ENCODE measurements at regions not wholly inside any gene's neighbourhood (a gene's known extent, or its start where the extent isn't known, plus 50 kb on each side); places are given as distances from the start of the nearest gene placed in this dataset.

- Mint-ChIP-seq H3K27me3 (ENCODE audit: low read depth) (peaks cover 8% of the 10 kb centered on the region), H3K27ac (no peak overlapping the region), H3K9me3 (no peaks in the 10 kb centered on the region), H3K4me3 (no peak overlapping the region), H3K36me3 (ENCODE audit: low read depth) (no peaks in the 10 kb centered on the region), H3K4me1 (no peaks in the 10 kb centered on the region)
- TF ChIP-seq, protein P1, sequence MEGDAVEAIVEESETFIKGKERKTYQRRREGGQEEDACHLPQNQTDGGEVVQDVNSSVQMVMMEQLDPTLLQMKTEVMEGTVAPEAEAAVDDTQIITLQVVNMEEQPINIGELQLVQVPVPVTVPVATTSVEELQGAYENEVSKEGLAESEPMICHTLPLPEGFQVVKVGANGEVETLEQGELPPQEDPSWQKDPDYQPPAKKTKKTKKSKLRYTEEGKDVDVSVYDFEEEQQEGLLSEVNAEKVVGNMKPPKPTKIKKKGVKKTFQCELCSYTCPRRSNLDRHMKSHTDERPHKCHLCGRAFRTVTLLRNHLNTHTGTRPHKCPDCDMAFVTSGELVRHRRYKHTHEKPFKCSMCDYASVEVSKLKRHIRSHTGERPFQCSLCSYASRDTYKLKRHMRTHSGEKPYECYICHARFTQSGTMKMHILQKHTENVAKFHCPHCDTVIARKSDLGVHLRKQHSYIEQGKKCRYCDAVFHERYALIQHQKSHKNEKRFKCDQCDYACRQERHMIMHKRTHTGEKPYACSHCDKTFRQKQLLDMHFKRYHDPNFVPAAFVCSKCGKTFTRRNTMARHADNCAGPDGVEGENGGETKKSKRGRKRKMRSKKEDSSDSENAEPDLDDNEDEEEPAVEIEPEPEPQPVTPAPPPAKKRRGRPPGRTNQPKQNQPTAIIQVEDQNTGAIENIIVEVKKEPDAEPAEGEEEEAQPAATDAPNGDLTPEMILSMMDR (IDR thresholded peaks at IDR 0.05; ENCODE audit: unreplicated experiment in 3 of 3) = no peak
Measured at GRCh38 chr10:124346831-124347230, 71.9 kb downstream of the OAT start.

GRCh38 chr10:124345521-124345920 lies 73.2 kb downstream of the OAT start:
- no peaks in the 10 kb centered on the region for H3K9me3 Mint-ChIP-seq

DNA sequence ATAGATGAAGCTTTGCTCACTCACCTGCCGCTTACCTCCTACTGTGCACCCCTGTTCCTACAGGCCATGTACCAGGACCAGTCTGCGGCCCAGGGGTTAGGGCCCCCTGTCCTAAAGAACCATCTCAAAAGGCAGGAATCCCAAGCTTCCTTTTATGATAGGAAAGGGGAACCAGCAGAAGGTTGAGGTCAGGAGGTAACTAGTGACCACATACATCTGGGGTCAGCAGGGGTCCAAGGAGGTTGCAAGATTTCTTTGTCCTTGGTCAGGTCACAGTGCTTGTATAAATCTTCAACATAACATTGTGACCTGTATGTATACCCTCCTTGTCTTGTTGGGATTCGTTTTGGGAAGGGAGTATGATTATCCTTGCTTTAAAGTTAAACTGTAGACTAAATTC lies 73.8 kb downstream of the OAT start:
- TF ChIP-seq, protein P1 (IDR thresholded peaks at IDR 0.05; ENCODE audit: unreplicated experiment in 3 of 3) = no peak
- Mint-ChIP-seq H3K27me3 (ENCODE audit: low read depth) (peaks cover 8% of the 10 kb centered on the region), H3K36me3 (ENCODE audit: low read depth) (peaks cover 2% of the 10 kb centered on the region), H3K4me3 (no peak overlapping the region), H3K4me1 (peaks cover 15% of the 10 kb centered on the region), H3K9me3 (no peaks in the 10 kb centered on the region), H3K27ac (no peak overlapping the region)

More at GRCh38 chr10:124345521-124345920, 73.2 kb downstream of the OAT start:
- no peaks in the 10 kb centered on the region for H3K36me3 Mint-ChIP-seq (ENCODE audit: low read depth)
- no peak overlapping the region for H3K4me3 Mint-ChIP-seq
- peaks cover 4% of the 10 kb centered on the region for H3K27me3 Mint-ChIP-seq (ENCODE audit: low read depth)
- peaks cover 9% of the 10 kb centered on the region for H3K4me1 Mint-ChIP-seq
- TF ChIP-seq, protein P1 (IDR thresholded peaks at IDR 0.05; ENCODE audit: unreplicated experiment in 3 of 3) = no peak
- H3K27ac Mint-ChIP-seq = no peak overlapping the region

GRCh38 chr10:124344266-124344590 lies 74.5 kb downstream of the OAT start:
- peaks cover 8% of the 10 kb centered on the region for H3K27me3 Mint-ChIP-seq (ENCODE audit: low read depth)
- TF ChIP-seq, protein P1 (IDR thresholded peaks at IDR 0.05; ENCODE audit: unreplicated experiment in 3 of 3) = no peak
- H3K4me1 Mint-ChIP-seq = peaks cover 17% of the 10 kb centered on the region
- H3K9me3 Mint-ChIP-seq = no peaks in the 10 kb centered on the region
- H3K4me3 Mint-ChIP-seq = no peak overlapping the region
- no peak overlapping the region for H3K27ac Mint-ChIP-seq
- H3K36me3 Mint-ChIP-seq (ENCODE audit: low read depth) = peaks cover 4% of the 10 kb centered on the region

- H3K4me3 Mint-ChIP-seq = no peak overlapping the region
- H3K4me1 Mint-ChIP-seq = peaks cover 17% of the 10 kb centered on the region
- peaks cover 4% of the 10 kb centered on the region for H3K36me3 Mint-ChIP-seq (ENCODE audit: low read depth)
- TF ChIP-seq, protein P1 (IDR thresholded peaks at IDR 0.05; ENCODE audit: unreplicated experiment in 3 of 3) = no peak
- H3K9me3 Mint-ChIP-seq = no peaks in the 10 kb centered on the region
- no peak overlapping the region for H3K27ac Mint-ChIP-seq
- H3K27me3 Mint-ChIP-seq (ENCODE audit: low read depth) = peaks cover 4% of the 10 kb centered on the region
Measured at GRCh38 chr10:124343351-124344265, 75.1 kb downstream of the OAT start.

DNA sequence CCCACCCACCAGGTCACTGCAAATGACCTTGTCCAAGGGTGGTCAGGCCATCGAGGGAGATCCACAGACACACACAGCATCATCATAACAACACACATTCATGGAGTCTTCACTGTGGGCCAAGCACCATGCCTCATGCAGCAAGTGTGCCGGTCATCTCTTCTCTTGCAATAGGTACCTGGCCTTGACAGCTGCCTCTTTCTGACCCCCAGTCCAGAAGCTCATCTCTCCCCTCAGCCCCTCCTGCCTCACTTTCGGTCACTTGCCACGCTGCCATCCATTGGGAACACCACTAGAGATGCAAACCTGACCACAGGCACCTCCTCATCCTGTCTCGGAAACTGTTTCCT lies 75.9 kb downstream of the OAT start:
- peak overlapping the region in 1 of 3 experiments; percentile 55 for H3K27ac Mint-ChIP-seq
- no peak overlapping the region for H3K4me3 Mint-ChIP-seq
- TF ChIP-seq, protein P1 (IDR thresholded peaks at IDR 0.05; ENCODE audit: unreplicated experiment in 3 of 3) = no peak
- H3K9me3 Mint-ChIP-seq = no peaks in the 10 kb centered on the region
- H3K27me3 Mint-ChIP-seq (ENCODE audit: low read depth) = peaks cover 6% of the 10 kb centered on the region
- H3K36me3 Mint-ChIP-seq (ENCODE audit: low read depth) = peaks cover 4% of the 10 kb centered on the region
- peaks cover 17% of the 10 kb centered on the region for H3K4me1 Mint-ChIP-seq

Data from nephron (organoid).